DMS79 (cell line): ENCODE measurements at regions not wholly inside any gene's neighbourhood (a gene's known extent, or its start where the extent isn't known, plus 50 kb on each side); places are given as distances from the start of the nearest gene placed in this dataset.

Experiments used
- DNase-seq: peaks from one replicate; lab custom pipeline; 2025; lab: John Stamatoyannopoulos, UW

GRCh38 chr1:182293119-182293589, 98.4 kb downstream of the GLUL start:
- DNase-seq, result no peak

GRCh38 chr1:182292193-182292741, 99.3 kb downstream of the GLUL start:
- no peak for DNase-seq

- no peak for DNase-seq
Measured at GRCh38 chr1:182291584-182292192, 99.9 kb downstream of the GLUL start.

GRCh38 chr1:182288749-182289604, 102.6 kb downstream of the GLUL start:
- no peak for DNase-seq

- no peak for DNase-seq
Measured at GRCh38 chr1:182286761-182287160, 104.8 kb downstream of the GLUL start.

GRCh38 chr1:182283746-182284544, 107.6 kb downstream of the GLUL start:
- DNase-seq, result no peak

- no peak for DNase-seq
Measured at GRCh38 chr1:182281541-182281940, 110.0 kb downstream of the GLUL start.

GRCh38 chr1:182280504-182280900, 111.1 kb downstream of the GLUL start:
- DNase-seq, result no peak

- no peak for DNase-seq
Measured at GRCh38 chr1:182279724-182280503, 111.7 kb downstream of the GLUL start.

- no peak for DNase-seq
Measured at GRCh38 chr1:182279302-182279701, 112.3 kb downstream of the GLUL start.

- DNase-seq, result no peak
Measured at GRCh38 chr1:182278144-182279054, 113.2 kb downstream of the GLUL start.

GRCh38 chr1:182275271-182275670, 116.3 kb downstream of the GLUL start:
- no peak for DNase-seq

- DNase-seq, result no peak
Measured at GRCh38 chr1:182274618-182275017, 117.0 kb downstream of the GLUL start.

- DNase-seq, result no peak
Measured at GRCh38 chr1:182270731-182271130, 120.9 kb downstream of the GLUL start.

- no peak for DNase-seq
Measured at GRCh38 chr1:182269097-182269496, 122.5 kb downstream of the GLUL start.

- no peak for DNase-seq
Measured at GRCh38 chr1:182268669-182269068, 122.9 kb downstream of the GLUL start.

- no peak for DNase-seq
Measured at GRCh38 chr1:182264185-182264584, 127.4 kb downstream of the GLUL start.

GRCh38 chr1:182263706-182264105, 127.9 kb downstream of the GLUL start:
- no peak for DNase-seq

GRCh38 chr1:182262425-182262824, 129.2 kb downstream of the GLUL start:
- no peak for DNase-seq

- no peak for DNase-seq
Measured at GRCh38 chr1:182261655-182262054, 129.9 kb downstream of the GLUL start.
